OCI-LY3 (cell line): ENCODE measurements at regions not wholly inside any gene's neighbourhood (a gene's known extent, or its start where the extent isn't known, plus 50 kb on each side); places are given as distances from the start of the nearest gene placed in this dataset.

Source experiments
- H2AFZ ChIP-seq: fragments of 200-600, 300-600 bp; shearing (Covaris generic); 2 replicates; pipeline ENCODE4 v1.6.0; 2014; ENCODE audit warnings: antibody characterized with exemption, low read depth, low read length
- H3K27ac ChIP-seq: fragments of 200-600, 300-600 bp; sonication (generic); 2 replicates; pipeline ENCODE4 v1.5.1; 2014; ENCODE audit warnings: mild to moderate bottlenecking, low read length, moderate library complexity, mixed read lengths
- H3K27me3 ChIP-seq: fragments of 200-600, 300-600 bp; sonication (generic); 2 replicates; pipeline ENCODE4 v1.6.1; 2014; ENCODE audit warnings: low read depth, low read length, mixed read lengths
- H3K36me3 ChIP-seq: fragments of 200-600, 300-600 bp; sonication (generic); replicated peaks from 2 replicates; pipeline ENCODE3; 2014; ENCODE audit warnings: low read depth, low read length, mixed read lengths
- H3K4me1 ChIP-seq: fragments of 300-600, 200-600 bp; sonication (generic); 2 replicates; pipeline ENCODE4 v1.6.1; 2014; ENCODE audit warnings: low read length, mixed read lengths
- H3K4me2 ChIP-seq: fragments of 200-600, 300-600 bp; sonication (generic); 2 replicates; pipeline ENCODE4 v1.6.1; 2014; ENCODE audit warnings: low read length, mixed read lengths
- H3K4me3 ChIP-seq: fragments of 300-600, 200-600 bp; sonication (generic); 2 replicates; pipeline ENCODE4 v1.5.1; 2014; ENCODE audit warnings: antibody characterized with exemption, mild to moderate bottlenecking, low read length, moderate library complexity
- H3K79me2 ChIP-seq: fragments of 300-600, 200-600 bp; shearing (Covaris generic); 2 replicates; pipeline ENCODE4 v1.6.1; 2014; ENCODE audit warnings: mild to moderate bottlenecking, low read length, mixed read lengths
- H3K9ac ChIP-seq: fragments of 300-600, 200-600 bp; shearing (Covaris generic); 2 replicates; pipeline ENCODE4 v1.6.0; 2014; ENCODE audit warnings: mild to moderate bottlenecking, low read length, moderate library complexity
- H3K9me3 ChIP-seq: fragments of 200-600, 300-600 bp; shearing (Covaris generic); 2 replicates; pipeline ENCODE4 v1.6.1; 2014; ENCODE audit warnings: low read length, mixed read lengths; ENCODE audit not compliant: insufficient read depth
- H4K20me1 ChIP-seq: fragments of 200-600, 300-600 bp; sonication (generic); 2 replicates; pipeline ENCODE4 v1.6.1; 2016; ENCODE audit warnings: low read length, mixed read lengths; ENCODE audit not compliant: insufficient read depth
- CTCF ChIP-seq: fragments of 200-600, 300-600 bp; sonication (generic); IDR thresholded peaks from 2 replicates; pipeline ENCODE4 v1.5.1; 2014; ENCODE audit warnings: antibody characterized with exemption, low read length, low read depth
- EZH2phosphoT487 ChIP-seq: fragments of 200-600 bp; shearing (Covaris generic); IDR thresholded peaks from 2 replicates; pipeline ENCODE4 v1.6.1; 2018; ENCODE audit warnings: antibody characterized with exemption, mixed run types, low read depth

GRCh38 chr15:47897525-47897924 is 180.2 kb downstream of the SEMA6D start:
- Histone ChIP-seq H3K9ac (no peak overlapping the region), H2AFZ (no peak overlapping the region), H3K4me2 (no peak overlapping the region), H3K36me3 (no peaks in the 10 kb centered on the region), H3K79me2 (no peaks in the 10 kb centered on the region), H3K27ac (no peak overlapping the region), H3K9me3 (no peaks in the 10 kb centered on the region), H3K4me3 (no peak overlapping the region), H3K4me1 (no peaks in the 10 kb centered on the region), H4K20me1 (no peaks in the 10 kb centered on the region), H3K27me3 (peaks cover 11% of the 10 kb centered on the region; the same call in 1 of the 2 replicates)
- no peak for TF ChIP-seq CTCF
- no peak for TF ChIP-seq EZH2phosphoT487

- Histone ChIP-seq H3K27me3 (peaks cover 11% of the 10 kb centered on the region; the same call in 1 of the 2 replicates), H3K36me3 (no peaks in the 10 kb centered on the region), H3K4me2 (no peak overlapping the region), H3K4me3 (no peak overlapping the region), H4K20me1 (no peaks in the 10 kb centered on the region), H3K9me3 (no peaks in the 10 kb centered on the region; the same call in 1 of the 2 replicates), H3K79me2 (no peaks in the 10 kb centered on the region), H3K27ac (no peak overlapping the region), H2AFZ (no peak overlapping the region), H3K4me1 (no peaks in the 10 kb centered on the region), H3K9ac (no peak overlapping the region)
- no peak for TF ChIP-seq EZH2phosphoT487
- no peak for TF ChIP-seq CTCF
These were observed 183.4 kb downstream of the SEMA6D start for GRCh38 chr15:47900751-47901150.

GRCh38 chr15:47903368-47903767 is 186.1 kb downstream of the SEMA6D start:
- Histone ChIP-seq H2AFZ (no peak overlapping the region), H3K9me3 (no peaks in the 10 kb centered on the region; the same call in 1 of the 2 replicates)

GRCh38 chr15:47908486-47908885 is 191.2 kb downstream of the SEMA6D start:
- Histone ChIP-seq H3K4me2 (no peak overlapping the region), H3K27me3 (peaks cover 31% of the 10 kb centered on the region; the same call in 1 of the 2 replicates), H3K9me3 (no peaks in the 10 kb centered on the region; the same call in 1 of the 2 replicates), H3K4me3 (no peak overlapping the region), H3K36me3 (no peaks in the 10 kb centered on the region), H3K79me2 (no peaks in the 10 kb centered on the region), H3K4me1 (no peaks in the 10 kb centered on the region), H4K20me1 (no peaks in the 10 kb centered on the region), H3K9ac (no peak overlapping the region), H2AFZ (no peak overlapping the region), H3K27ac (no peak overlapping the region)
- no peak for TF ChIP-seq EZH2phosphoT487
- TF ChIP-seq CTCF, result no peak

More at GRCh38 chr15:47903368-47903767, 186.1 kb downstream of the SEMA6D start:
- H3K27ac ChIP-seq, result no peak overlapping the region
- no peaks in the 10 kb centered on the region for H3K36me3 ChIP-seq
- no peak for TF ChIP-seq EZH2phosphoT487
- no peak for TF ChIP-seq CTCF
- no peak overlapping the region for H3K4me3 ChIP-seq
- H3K4me2 ChIP-seq, result no peak overlapping the region
- peaks cover 6% of the 10 kb centered on the region; the same call in 1 of the 2 replicates for H3K27me3 ChIP-seq
- H3K79me2 ChIP-seq, result no peaks in the 10 kb centered on the region
- no peak overlapping the region for H3K9ac ChIP-seq
- no peaks in the 10 kb centered on the region for H3K4me1 ChIP-seq
- H4K20me1 ChIP-seq, result no peaks in the 10 kb centered on the region
